Activated CD8-positive, alpha-beta memory T cell treated with anti-CD3 and anti-CD28 coated beads, Interleukin-2, amount 50 U/mL, for 24 hours (primary cell): ENCODE measurements at regions not wholly inside any gene's neighbourhood (a gene's known extent, or its start where the extent isn't known, plus 50 kb on each side); places are given as distances from the start of the nearest gene placed in this dataset.

Experiments used
- DNase-seq: peaks from one replicate; pipeline ENCODE4 v3.0.0-alpha.2; 2020; ENCODE audit errors: extremely low read depth

DNA sequence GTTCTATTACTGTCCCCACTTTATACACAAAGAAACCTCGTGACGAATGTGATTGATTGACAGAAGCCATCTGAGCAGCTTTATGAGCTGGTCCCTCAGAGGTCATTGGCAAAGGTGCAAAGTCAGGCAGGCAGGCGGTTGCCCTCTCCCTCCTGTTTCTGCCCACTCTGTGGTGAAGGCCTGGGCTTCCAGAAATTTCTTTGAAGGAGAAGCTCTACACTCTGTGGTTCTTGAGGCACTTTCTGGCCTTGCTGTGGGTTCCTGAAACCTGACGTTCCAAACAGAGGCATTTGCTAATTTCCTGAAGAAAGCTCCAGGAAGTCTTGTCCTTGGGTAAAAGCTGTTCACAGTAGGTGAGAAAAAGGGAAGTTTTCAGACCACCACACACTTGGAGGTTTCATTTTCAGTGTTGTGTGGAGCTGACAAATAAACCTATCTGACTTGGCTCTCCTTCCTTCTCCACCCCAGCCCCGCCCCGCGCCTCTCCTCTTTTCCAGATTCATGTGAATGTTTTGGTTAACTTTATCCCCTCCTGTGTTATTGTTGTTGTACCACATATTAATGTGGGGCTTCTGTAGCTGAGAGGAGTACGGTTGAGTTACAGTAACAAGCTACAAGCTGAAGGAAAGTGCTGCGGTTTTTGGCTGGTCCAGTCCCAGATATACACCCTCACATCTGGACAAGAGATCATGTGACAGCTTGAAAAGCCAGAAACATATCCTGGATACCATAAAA is 274.1 kb downstream of the CLIC5 start:
- DNase-seq = no peak

DNA sequence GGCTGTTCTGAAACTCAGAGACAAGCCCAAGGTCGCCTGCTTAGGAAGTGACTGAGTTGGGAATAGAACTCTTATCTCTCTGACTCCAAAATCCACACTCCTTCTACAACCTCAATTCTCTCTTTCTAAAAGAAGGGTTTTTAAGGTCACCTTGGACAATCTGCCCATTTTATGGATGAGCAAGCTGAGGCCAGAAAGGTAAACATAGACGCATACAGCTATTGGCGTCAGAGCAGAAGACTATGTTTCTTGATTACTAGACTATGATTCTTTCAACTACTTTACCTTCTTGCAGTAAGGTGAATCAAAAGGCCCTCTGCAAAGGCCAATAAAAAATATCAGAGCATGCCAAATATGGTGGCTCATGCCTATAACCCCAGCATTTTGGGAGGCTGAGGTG is 276.6 kb downstream of the CLIC5 start:
- no peak for DNase-seq

DNA sequence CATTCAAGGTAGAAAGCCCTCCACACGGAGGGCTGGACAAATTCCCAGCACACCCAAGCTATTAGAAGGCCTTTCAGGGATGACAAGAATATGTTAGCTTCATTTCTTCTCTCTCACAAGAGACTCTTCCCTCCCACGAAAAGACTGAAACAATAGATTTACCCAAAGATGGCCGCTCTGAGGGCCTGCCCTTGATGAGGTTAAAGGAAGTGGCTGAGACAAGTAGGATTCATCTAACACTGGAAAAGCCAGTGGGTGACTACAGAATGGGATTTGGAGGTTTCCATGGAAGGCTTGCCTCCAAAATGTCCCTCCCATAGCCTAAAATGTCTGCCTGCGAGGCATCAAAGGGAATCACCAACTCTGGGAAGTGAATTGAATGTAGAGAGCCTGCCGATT is 277.6 kb downstream of the CLIC5 start:
- no peak for DNase-seq

DNA sequence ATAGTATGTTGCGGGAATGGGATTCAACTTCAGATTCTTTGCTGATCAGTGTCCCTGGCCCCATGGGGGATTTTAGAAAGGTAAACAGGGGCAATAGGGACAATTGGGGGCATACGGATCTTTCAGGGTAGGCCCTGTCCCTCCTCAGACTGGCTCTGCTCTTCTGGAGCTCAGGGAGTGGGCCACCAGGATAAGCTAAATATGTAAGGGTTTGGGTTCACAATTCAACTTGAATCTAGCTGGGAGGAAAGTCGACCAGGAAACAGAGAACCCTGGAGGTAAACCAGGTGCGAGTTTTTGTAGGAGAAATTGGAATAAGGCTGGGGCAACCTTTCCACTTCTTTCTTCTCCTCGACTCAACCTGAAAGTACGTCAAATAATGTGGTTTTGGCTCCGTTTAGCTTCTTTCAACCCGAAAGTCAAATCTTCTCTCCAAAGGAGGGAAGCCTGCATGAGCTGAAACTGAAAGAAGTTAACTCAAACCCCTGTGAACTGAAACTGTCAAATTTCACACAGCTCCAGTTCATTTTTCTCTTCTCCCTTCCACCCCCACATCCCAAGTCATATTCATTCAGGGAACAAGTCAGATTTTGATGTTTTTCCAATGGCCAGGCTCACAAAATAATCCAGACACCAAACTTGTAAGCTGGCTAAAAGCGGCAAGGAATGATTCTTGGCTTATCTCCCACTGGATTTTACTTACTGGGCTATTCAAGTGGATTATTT is 278.2 kb downstream of the CLIC5 start:
- no peak for DNase-seq

DNA sequence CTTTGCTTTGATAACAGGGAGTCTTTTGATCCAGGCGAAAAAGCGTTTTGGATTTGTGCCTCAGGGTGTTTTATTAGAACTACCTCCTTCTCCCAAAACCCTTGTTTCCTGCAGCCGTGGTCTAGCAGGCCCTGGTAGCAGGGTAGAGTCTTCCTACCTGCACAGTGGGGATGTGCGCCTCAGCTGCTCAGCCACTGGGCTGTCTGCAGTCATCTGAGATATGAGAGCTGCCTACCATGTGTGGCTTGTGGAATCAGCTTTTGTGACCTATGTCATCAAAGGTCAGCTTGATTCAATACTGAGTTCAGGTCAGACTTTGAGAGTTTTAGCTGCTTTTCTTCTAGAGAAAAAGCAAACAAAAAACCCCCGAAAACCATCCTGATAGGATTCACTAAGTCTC is 279.5 kb downstream of the CLIC5 start:
- DNase-seq = no peak

DNA sequence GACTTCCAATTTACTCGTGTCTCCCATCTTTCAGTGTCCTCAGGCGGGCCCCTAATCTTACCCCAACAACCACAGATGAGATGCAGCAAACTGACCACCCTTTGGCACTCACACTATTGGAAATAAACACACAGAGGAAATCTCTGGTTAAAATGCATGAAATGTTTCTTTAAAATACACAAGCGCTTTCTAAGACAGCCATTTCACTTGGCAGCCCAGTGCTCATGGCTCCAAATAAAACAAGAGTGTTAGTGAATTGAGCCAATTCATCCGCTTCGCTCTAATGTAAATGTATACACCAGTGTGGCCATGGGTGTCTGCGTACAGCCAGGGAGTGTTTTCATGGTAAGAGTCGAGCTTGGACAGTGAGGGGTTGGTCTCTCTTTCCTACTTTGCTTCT is 282.9 kb downstream of the CLIC5 start:
- no peak for DNase-seq

DNA sequence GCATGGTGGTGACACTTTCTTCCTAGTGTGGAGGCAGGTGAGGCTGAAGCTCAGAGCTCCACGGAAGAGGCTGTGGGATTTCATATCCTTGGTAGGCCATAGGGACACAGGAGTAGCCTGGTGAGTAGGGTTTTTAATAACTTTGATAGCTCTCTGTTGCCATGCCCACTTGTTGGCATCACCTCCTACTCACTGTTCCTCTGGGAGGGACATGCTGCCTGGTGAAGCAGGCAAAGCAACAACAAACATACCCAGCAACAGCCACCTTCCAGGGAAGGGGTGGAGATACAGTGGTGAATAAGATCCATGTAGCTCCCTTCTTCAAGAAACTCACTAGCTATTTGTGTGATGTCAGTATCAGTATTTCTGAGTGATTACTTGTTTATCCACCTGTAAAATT is 285.4 kb downstream of the CLIC5 start:
- DNase-seq = no peak

DNA sequence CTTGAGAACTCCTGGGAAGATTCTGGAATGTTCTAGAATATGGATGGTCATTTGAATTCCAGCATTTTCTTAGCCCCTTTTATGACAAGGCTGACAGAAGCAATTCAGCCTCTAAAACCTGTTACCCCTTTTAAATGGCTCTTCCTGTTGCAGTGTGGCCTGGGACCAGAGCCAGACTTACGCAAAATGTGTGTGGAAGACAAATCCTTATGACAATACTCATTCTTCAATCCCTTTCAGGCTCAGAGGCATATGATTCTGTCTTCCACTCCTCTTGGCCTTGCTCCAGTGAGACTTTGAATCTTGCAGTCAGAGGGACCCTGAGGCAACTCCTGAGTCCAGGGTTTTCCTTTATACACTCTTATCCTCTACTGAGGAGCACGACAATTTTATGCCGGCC is 287.0 kb downstream of the CLIC5 start:
- DNase-seq = no peak

DNA sequence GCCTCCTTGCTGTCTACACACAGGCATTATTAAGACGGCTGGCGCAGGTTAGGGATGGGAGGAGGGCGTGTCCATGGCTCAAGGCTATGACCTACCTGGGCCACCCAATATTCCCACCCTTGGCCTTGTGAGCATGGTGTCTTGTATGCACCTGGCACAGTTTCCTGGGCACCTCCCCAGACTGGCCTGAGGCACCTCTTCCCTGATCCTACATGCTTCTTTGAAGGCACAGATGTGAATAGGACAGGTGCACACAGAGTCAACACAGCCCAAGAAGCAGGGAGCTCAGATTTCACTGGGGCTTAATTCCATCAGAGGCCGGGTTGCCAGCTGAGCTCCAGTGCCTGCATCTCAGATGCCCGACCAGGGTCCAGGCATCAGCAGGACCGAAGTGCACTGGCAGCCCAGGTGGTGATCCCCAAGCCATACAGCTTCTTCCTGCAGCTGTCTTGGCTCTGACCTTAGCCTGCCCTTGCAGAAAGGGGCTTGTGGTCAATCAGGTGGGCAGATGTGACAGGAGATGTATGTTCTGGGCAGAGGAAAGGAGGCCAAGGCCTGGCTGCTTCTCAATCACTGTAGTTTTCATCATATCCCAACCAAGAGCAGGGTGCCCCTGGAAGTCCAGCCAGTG is 287.7 kb downstream of the CLIC5 start:
- DNase-seq = no peak

DNA sequence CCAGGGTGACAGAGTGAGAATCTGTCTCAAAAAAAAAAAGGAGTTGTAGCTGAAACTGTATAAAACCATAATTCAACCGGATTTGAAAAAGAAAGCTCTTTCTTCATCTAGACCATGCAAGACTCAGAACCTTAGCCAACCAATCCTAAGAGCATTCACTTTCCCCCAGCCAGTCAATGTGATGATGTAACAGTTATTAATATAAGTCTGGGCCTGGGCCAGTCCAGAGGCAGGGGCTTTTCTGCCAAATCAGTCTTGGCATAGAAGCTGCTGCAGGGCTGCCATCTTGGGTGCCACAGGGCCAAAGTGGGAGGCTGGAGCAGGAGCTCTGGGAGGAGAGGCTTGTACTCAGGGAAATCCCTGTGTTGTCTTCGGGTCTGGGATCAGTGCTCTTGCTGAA is 288.4 kb downstream of the CLIC5 start:
- no peak for DNase-seq

DNA sequence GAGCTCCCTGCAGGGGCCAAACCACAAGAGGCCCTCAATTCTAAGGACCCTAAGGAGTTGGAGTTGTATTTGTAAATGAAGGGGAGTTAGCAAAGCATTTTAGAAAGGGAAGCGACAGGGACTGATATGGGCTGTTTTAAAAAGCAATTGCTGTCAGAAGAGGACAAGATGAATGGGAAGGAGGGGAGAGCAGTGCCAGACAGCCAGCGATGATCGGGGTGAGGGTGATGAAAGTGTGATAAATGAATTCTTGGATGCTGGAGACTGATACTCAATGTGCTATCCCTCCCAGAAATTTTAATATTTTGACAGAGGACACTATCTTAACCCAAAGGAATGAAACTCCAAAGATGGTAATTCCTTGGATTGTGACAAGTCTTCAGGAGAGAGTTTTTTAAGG is 289.2 kb downstream of the CLIC5 start:
- no peak for DNase-seq

DNA sequence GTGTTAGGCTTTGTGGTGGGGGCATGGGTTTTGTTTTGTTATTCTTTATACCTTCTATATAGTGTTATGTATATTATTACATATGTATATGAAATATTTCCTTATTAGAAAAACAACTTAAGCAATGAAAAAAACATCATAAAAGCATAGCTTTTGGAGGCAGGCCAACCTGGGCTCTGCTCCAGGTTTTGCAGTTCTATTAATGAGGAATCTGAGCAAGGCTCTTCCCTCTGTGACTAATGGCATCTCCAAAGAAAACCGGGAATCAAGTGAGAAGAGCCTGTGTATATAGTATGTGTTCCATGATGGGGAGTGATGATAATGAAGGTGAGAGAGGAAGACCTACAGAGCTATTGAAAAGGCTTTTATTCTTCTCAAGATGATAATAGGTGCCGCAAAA is 291.1 kb downstream of the CLIC5 start:
- no peak for DNase-seq

DNA sequence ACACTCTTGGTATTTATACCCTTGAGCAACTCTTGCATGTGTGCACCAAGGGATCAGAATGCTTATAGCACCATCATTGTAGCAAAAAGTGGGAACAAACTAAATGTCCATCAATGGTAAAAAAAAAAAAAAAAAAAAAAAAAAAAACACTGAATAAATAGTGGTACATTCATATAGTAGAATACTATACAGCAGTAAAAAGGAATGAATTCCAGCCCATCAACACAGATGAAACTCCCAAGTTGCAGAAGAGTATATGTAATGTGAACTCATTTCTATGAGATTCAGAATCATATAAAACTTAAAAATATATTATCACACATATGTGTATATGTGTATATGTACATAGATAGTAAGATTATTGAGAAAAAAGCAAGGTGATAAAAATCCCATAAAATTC is 291.6 kb downstream of the CLIC5 start:
- no peak for DNase-seq

DNA sequence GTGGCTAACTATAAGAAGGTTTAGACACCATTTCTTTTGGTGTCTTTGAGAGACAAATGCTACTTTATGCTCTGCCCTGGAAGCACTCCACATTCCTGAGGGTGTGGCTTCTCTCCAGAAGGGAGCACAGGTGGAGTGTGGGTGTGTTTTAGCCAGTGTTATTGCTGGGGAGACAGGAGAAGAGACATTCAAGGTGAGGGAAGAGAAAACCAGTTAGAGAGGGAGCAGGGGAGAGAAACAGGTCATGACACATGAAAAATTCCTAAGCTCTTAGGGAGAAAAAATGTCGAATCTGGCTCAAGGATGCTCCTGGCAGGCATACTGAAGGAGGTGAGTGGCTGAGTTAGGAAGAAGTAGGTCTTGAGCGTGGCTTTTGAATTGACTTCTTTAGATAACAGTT is 292.8 kb downstream of the CLIC5 start:
- DNase-seq = no peak

DNA sequence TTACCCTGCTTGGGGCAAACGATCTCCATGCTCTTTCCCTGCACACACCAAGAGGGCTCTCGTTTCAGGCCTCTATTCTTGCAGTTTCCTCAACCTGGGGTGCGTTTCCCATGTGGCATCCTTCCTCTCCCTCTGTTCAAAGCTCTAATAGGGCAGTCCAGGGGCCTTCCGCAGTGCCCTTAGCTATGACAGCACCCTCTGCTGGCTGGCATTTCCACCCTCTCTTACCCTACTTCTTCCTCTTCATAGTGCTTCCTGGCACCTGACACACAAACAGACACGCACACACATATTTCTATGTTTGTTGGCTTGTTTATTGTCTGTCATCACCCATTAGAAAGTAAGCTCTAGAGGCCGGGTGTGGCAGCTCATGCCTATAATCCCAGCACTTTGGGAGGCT is 294.0 kb downstream of the CLIC5 start:
- no peak for DNase-seq

DNA sequence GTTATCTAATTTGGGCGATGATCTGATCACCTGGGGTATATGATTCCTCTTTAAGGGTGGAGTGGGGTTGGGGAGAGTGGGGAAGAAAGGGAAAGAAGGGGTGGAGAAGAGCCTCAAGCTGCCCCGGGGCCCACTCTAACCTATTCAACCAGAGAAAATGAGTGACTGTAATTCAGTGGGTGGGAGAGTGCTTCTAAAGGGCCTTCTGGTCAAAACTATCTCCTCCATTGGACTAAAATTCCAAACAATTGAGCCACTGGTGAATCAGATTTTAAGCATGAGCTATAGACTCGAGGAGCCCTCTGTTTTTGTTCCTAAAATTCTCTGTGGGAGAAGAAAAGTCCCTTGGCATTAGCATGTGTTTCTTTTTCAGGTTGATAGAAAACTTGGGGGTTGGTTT is 296.8 kb downstream of the CLIC5 start:
- DNase-seq = no peak

DNA sequence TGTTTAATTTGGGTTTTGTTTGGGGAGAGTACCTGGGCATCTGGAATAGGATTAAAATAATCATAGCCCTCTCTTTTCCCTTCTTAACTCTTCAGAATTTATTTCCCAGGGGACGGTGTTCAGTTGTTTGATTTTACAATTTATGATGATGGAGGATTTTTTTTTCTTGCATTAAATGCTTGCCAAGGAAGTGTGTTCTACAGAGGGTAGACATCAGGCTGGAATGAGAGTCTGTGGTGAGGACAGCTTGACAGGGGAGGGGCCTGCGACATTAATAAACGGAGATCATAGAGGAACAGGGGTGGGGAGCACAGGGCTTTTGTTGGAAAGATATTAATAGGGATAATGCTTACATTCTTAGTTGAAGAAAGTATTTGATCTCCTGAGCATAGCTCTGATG is 297.5 kb downstream of the CLIC5 start:
- DNase-seq = no peak

DNA sequence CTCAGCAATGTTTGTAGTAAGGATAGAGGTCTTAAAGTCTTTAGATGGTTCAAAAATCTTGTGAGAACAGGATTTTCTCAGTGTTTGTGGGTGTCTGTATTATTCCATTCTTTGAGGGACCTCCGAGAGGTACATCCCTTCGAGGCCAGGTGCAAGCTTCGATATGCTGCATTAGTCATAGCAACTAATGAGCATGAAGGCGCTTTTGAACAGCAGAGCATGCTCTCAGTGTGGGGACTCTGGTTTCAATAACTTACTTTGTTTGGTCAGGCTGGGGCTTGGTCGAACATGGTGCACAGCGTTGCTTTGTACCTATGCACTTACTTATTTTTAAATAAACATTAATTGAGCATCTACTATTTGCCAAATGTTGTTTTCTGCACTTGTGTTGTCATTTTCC is 297.9 kb downstream of the CLIC5 start:
- DNase-seq = no peak

DNA sequence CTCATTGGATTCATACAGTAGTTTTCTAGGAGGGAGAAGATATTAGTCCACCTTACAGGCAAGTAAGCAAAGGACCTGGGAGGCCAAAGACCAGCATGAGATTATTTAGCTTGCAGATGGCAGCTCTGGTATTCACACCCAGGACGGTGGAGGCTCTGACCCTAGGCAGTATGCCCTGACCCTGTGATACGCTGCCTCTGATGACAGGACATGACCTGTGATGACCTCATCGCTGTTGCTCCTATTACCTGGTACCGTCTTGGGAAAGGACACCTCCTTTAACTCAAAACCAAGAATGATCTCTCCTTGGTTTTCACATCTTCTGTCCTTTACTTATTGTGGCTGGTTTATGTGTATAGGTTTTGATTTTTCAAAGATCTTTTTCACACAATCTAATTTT is 298.6 kb downstream of the CLIC5 start:
- no peak for DNase-seq

DNA sequence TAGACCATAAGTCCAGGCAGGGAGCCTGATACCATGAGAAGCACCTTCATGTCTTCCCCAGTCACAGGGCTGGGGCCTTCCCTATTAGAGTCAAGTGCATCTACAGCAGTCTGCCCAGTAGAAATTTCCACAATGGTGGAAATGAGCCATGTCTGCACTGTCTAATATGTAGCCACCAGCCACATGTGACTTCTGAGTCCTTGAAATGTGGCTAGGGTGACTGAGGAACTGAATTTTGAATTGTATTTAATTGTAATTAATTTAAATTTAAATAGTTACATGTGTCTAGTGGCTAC is 300.2 kb downstream of the CLIC5 start:
- DNase-seq = no peak

DNA sequence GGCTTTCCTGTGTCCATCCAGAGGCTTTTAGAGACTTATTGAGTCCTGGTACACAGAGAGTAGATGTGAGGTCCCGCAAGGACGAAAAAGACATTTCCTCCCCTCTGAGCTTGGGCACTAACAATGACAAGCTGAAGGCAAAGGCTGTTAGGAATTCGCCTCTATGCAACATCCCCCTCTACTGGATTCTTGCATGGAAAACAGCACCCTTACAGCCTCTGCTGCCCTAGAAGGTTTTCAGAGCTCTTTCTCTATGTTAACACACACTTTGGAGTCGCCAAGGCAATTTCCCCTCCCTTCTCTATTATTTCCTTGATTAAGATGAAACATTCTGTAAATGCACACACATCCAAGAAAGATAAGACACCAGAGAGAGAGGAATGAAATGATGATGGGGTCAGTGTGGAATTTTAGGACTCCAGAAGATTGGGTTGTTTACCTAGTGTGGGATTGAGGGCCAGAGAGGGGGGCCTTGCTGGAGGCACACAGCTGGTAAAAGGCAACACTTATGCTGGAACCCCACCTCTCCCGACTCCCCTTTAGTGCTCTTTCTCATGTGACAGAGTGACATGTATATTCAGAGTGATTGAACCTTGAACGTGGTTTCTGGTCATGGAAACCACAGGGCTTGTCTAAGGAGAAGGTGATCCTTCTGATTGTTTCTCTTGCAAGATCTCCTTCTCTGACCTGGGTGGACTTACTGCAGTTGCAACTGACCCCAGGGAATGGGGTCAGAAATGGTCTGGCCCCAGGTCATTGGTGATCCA is 300.7 kb downstream of the CLIC5 start:
- no peak for DNase-seq

DNA sequence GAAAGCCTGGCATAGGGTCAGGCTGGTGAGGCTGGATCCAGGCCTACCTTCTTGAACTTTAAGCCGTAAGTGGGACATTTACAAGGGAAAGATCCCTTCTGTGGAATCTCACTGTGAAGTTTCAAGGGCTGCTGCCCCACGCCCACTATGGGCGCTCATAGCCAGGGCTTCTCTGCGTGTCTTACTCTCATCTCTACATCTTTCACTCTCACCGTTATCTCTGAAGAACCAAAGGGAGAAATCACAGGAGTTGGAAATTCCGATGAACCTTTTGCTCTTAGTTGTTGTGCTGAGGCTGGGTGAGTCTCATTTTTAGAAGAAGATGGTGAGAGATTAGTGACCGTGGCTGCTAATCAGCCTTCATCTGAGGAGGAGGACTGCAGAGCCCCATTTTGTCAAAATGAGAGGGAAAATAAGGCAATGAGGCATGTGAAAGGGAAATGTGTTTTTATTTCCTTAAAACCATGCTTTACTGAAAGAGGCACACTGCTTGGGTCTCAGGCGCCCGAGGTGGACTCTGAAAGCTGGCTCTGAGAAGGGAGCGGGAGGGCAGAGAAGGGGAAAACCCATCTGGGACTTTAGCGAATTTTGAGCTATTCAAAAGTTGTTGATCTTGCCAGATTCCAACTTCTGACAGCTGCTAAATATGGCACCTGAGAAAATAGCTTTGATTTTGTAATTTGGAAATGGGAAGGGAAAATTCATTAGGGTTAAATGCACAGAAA is 301.5 kb downstream of the CLIC5 start:
- no peak for DNase-seq
